K562 (cell line): ENCODE measurements at regions not wholly inside any gene's neighbourhood (a gene's known extent, or its start where the extent isn't known, plus 50 kb on each side); places are given as distances from the start of the nearest gene placed in this dataset.

Experiments
- ATAC-seq: fragments of 200-7000 bp; cut with Tn5 transposase; 3 replicates; pipeline ENCODE4 v1.9.1; 2020; ENCODE audit warnings: moderate library complexity
- BruUV-seq: library from RNA; stranded (reverse); fragments of 400-500 nt; replicated peaks from 2 replicates; lab custom pipeline; 2021; lab: Mats Ljungman, UMichigan
- CTCF ChIA-PET: fragments of 300-600 bp; formaldehyde crosslinking; extraction: SDS; loops from one replicate; lab custom pipeline; 2021; ENCODE audit warnings: low intra/inter-chr PET ratio; lab: Yijun Ruan, JAX
- POLR2A ChIA-PET: fragments of 300-600, 350-650 bp; sonication (Branson Sonifier 250); formaldehyde crosslinking; extraction: SDS; loops from one replicate; lab custom pipeline; 2021; ENCODE audit warnings: antibody characterized with exemption, inconsistent platforms; lab: Yijun Ruan, JAX
- DNase-seq, 4 experiments: peaks; one replicate each; pipeline versions ENCODE4 v3.0.0 to v3.0.0-alpha.2; 2011 to 2018; ENCODE audit warnings: low spot score in 3 of 4, mixed read lengths in 3 of 4; ENCODE audit errors: extremely low read depth in 1 of 4
- FAIRE-seq: peaks from 2 replicates; lab custom pipeline; 2011; peaks lifted over from hg19 to GRCh38; lab: Jason Lieb, UNC
- H2AFZ ChIP-seq: 2 replicates; pipeline ENCODE4 v1.6.0; 2011; ENCODE audit warnings: low read depth, low read length, control low read depth, inconsistent platforms
- H3K27ac ChIP-seq: fragments of 200-600 bp; 3 replicates; pipeline ENCODE4 v1.8.0; 2011; ENCODE audit warnings: low read depth, mild to moderate bottlenecking, control low read depth, inconsistent platforms, low read length, moderate library complexity, mixed read lengths; ENCODE audit errors: extremely low read depth
- H3K27me3 ChIP-seq, 2 experiments: fragments of 300-600 bp in 1 of 2; 2 replicates in 1 of 2; 3 replicates in 1 of 2; pipeline versions ENCODE4 v1.6.0 to v1.8.0; 2011; ENCODE audit warnings: inconsistent platforms in 2 of 2, low read length in 2 of 2, mild to moderate bottlenecking in 1 of 2, mixed read lengths in 1 of 2, moderate library complexity in 1 of 2; ENCODE audit not compliant: control insufficient read depth in 2 of 2, insufficient read depth in 2 of 2
- H3K36me3 ChIP-seq: fragments of 300-600 bp; 3 replicates; pipeline ENCODE4 v1.8.0; 2011; ENCODE audit warnings: mild to moderate bottlenecking, low read length, inconsistent platforms; ENCODE audit not compliant: control insufficient read depth, insufficient read depth
- H3K4me1 ChIP-seq, 2 experiments: fragments of 200-600 bp in 1 of 2; replicated peaks in 1 of 2; 2 replicates in 1 of 2; 3 replicates in 1 of 2; pipeline versions ENCODE4 v1.5.1 to v1.8.0; 2011; ENCODE audit warnings: inconsistent platforms in 2 of 2, low read length in 2 of 2, mild to moderate bottlenecking in 1 of 2, mixed read lengths in 1 of 2, moderate library complexity in 1 of 2; ENCODE audit not compliant: control insufficient read depth in 2 of 2, insufficient read depth in 2 of 2
- H3K4me2 ChIP-seq: 2 replicates; pipeline ENCODE4 v1.6.1; 2011; ENCODE audit warnings: low read length, control low read depth, inconsistent platforms, mixed read lengths; ENCODE audit not compliant: insufficient read depth
- H3K4me3 ChIP-seq: fragments of 200-600 bp; sonication (generic), shearing (Covaris generic); 2 replicates; pipeline ENCODE4 v1.5.1; 2016; ENCODE audit warnings: control low read depth, inconsistent platforms
- H3K79me2 ChIP-seq: fragments of 200-600 bp; 3 replicates; pipeline ENCODE4 v1.8.0; 2011; ENCODE audit warnings: low read length, inconsistent platforms; ENCODE audit not compliant: control insufficient read depth, insufficient read depth
- H3K9ac ChIP-seq, 2 experiments: 2 replicates each; pipeline versions ENCODE4 v1.6.0 to v1.6.1; 2011; ENCODE audit warnings: low read depth in 2 of 2, low read length in 2 of 2, control low read depth in 1 of 2, inconsistent platforms in 1 of 2, mild to moderate bottlenecking in 1 of 2, mixed read lengths in 1 of 2; ENCODE audit not compliant: insufficient read depth in 1 of 2
- H3K9me1 ChIP-seq: one replicate; pipeline ENCODE4 v1.6.0; 2011; ENCODE audit warnings: inconsistent platforms, mild to moderate bottlenecking, low read length, moderate library complexity; ENCODE audit not compliant: control insufficient read depth, insufficient read depth
- H3K9me3 ChIP-seq: replicated peaks from 2 replicates; pipeline ENCODE4 v1.5.1; 2011; ENCODE audit warnings: low read depth, low read length, inconsistent platforms; ENCODE audit not compliant: control insufficient read depth, insufficient read depth
- H4K20me1 ChIP-seq: replicated peaks from 2 replicates; pipeline ENCODE4 v1.6.1; 2011; ENCODE audit warnings: low read length, inconsistent platforms, mixed read lengths; ENCODE audit not compliant: control insufficient read depth, insufficient read depth
- ESRRB ChIP-seq: fragments of 250-450 bp; sonication (Bioruptor Pico); IDR thresholded peaks from 2 replicates; pipeline ENCODE4 v1.5.0; 2020; ENCODE audit warnings: mild to moderate bottlenecking, moderate library complexity, borderline replicate concordance
- MXI1 ChIP-seq: IDR thresholded peaks from 2 replicates; pipeline ENCODE4 v1.6.1; 2011; ENCODE audit warnings: low read depth, mild to moderate bottlenecking, improper control_type of control experiment, low read length
- NUFIP1 ChIP-seq: fragments of 450-650 bp; IDR thresholded peaks from 2 replicates; pipeline ENCODE4 v1.6.1; 2018; ENCODE audit not compliant: partially characterized antibody
- SRSF3 ChIP-seq: fragments of 200-400 bp; formaldehyde crosslinking; IDR thresholded peaks from 2 replicates; pipeline ENCODE4 v1.6.1; 2016; ENCODE audit warnings: mild to moderate bottlenecking, low read length, moderate library complexity; ENCODE audit not compliant: insufficient read depth
- TFAP4 ChIP-seq: sonication (generic); formaldehyde crosslinking; IDR thresholded peaks from 2 replicates; pipeline ENCODE4 v1.8.0; 2022; ENCODE audit warnings: missing genetic modification reagents, mild to moderate bottlenecking, moderate library complexity, borderline replicate concordance
- WGBS: fragments of 100-300 bp; shearing (Covaris generic); methylation state at CpG from one replicate; pipeline ENCODE4 v1.1.6; 2016; ENCODE audit warnings: low coverage, mixed read lengths; ENCODE audit not compliant: insufficient coverage; ENCODE audit errors: missing lambda C conversion rate; 5-methylcytosine and 5-hydroxymethylcytosine counted together
- in situ Hi-C: fragments of 300-500 bp; cut with MboI; formaldehyde crosslinking; loops from 4 replicates; pipeline ENCODE4 v1.15.0; 2018; ENCODE audit warnings: inconsistent platforms, mixed read lengths
- intact Hi-C: fragments of 100-400 bp; cut with micrococcal nuclease; formaldehyde crosslinking; loops from 2 replicates; pipeline ENCODE4 v1.14.2; 2022
- TF ChIP-seq, protein P1 (sequence below): fragments of 450-650 bp; IDR thresholded peaks from one replicate; pipeline ENCODE4 v1.6.1; 2018; ENCODE audit warnings: mild to moderate bottlenecking, moderate library complexity; ENCODE audit not compliant: partially characterized antibody
- TF ChIP-seq, protein P2 (sequence below): fragments of 450-650 bp; IDR thresholded peaks from 2 replicates; pipeline ENCODE4 v1.6.1; 2017; ENCODE audit warnings: antibody characterized with exemption, mild to moderate bottlenecking

DNA sequence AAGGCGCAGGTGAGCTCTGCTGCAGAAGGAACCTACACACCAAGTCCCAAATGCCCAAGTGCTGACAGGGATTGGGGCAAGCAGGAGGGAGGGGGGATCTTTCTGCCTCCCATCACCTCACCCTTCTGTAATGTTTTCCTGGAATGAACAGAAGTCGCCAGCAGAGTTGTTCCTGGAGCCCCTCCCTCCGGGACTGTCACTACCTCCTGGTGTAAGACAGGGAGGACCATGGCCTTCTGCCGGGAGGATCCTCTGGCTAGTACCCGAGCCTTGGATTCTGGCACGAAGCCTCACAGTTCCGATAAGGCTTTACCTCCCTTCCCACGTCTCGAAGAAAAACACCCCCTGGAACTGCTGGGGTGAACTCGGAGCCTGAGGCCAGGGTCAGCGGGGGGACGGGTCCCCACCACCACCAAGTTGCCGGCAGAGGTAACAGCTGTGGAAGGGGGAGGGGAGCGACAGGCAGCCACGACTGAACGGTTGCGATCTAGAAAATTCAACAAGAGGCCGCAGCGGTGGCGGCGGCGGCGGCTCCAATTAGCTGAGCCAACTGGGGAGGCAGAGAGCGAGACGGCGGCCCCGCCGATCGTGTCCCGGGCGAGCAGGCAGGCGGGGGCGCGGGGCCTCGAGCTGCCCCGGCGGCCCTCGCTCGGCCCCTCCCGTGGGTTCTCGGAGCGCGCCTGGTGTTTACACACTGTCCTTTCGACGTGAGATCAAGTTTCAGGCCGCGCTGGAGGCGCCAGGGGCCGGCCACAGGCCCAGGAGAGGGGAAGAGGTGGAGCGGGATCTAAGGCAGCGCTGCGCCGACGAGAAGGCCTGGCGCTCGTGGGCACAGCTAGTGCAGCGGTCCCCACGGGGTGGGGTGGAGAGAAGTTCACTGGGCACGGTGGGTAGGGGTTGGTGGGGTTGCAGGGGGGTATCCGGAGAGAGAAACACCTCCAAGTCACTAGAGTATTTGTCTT is 53.7 kb upstream of the BCOR start (continued):
- TF ChIP-seq TFAP4 (CRISPR knock-in tag): peak; percentile 85
- no peak for TF ChIP-seq NUFIP1
- TF ChIP-seq MXI1: no peak
- TF ChIP-seq ESRRB (CRISPR knock-in tag): no peak

GRCh38 chrX:40150503-40150902 is 52.7 kb upstream of the BCOR start:
- H3K4me3 ChIP-seq: no peak overlapping the region
- peak overlapping the region; percentile 49 to 79; a peak in 3 of 4 replicates for H3K9ac ChIP-seq
- H2AFZ ChIP-seq: no peak overlapping the region
- 56% methylated on average over 6 of the region's 6 CpGs for whole genome bisulfite sequencing
- TF ChIP-seq, protein P1, sequence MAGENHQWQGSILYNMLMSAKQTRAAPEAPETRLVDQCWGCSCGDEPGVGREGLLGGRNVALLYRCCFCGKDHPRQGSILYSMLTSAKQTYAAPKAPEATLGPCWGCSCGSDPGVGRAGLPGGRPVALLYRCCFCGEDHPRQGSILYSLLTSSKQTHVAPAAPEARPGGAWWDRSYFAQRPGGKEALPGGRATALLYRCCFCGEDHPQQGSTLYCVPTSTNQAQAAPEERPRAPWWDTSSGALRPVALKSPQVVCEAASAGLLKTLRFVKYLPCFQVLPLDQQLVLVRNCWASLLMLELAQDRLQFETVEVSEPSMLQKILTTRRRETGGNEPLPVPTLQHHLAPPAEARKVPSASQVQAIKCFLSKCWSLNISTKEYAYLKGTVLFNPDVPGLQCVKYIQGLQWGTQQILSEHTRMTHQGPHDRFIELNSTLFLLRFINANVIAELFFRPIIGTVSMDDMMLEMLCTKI: no peak
- TF ChIP-seq, protein P2, sequence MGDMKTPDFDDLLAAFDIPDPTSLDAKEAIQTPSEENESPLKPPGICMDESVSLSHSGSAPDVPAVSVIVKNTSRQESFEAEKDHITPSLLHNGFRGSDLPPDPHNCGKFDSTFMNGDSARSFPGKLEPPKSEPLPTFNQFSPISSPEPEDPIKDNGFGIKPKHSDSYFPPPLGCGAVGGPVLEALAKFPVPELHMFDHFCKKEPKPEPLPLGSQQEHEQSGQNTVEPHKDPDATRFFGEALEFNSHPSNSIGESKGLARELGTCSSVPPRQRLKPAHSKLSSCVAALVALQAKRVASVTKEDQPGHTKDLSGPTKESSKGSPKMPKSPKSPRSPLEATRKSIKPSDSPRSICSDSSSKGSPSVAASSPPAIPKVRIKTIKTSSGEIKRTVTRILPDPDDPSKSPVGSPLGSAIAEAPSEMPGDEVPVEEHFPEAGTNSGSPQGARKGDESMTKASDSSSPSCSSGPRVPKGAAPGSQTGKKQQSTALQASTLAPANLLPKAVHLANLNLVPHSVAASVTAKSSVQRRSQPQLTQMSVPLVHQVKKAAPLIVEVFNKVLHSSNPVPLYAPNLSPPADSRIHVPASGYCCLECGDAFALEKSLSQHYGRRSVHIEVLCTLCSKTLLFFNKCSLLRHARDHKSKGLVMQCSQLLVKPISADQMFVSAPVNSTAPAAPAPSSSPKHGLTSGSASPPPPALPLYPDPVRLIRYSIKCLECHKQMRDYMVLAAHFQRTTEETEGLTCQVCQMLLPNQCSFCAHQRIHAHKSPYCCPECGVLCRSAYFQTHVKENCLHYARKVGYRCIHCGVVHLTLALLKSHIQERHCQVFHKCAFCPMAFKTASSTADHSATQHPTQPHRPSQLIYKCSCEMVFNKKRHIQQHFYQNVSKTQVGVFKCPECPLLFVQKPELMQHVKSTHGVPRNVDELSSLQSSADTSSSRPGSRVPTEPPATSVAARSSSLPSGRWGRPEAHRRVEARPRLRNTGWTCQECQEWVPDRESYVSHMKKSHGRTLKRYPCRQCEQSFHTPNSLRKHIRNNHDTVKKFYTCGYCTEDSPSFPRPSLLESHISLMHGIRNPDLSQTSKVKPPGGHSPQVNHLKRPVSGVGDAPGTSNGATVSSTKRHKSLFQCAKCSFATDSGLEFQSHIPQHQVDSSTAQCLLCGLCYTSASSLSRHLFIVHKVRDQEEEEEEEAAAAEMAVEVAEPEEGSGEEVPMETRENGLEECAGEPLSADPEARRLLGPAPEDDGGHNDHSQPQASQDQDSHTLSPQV: peak; percentile 15; the same call in 1 of the 2 replicates
- no peak for TF ChIP-seq SRSF3
- H3K9me3 ChIP-seq: no peaks in the 10 kb centered on the region
- no peaks in the 10 kb centered on the region for H4K20me1 ChIP-seq
- intact Hi-C loops (no loop called here), in situ Hi-C loops (loop anchor here (10.0 kb wide), 1 partner anchor 46 kb away; no protein-coding TSS in a partner anchor)
- BruUV-seq: no TSS peak
- H3K4me2 ChIP-seq: peak overlapping the region; percentile 76; the same call in 1 of the 2 replicates
- H3K27ac ChIP-seq: peak overlapping the region; percentile 97
- ChIA-PET CTCF (no interaction called here), POLR2A (interaction anchor here (1.0 to 3.5 kb wide), 7 partner anchors 8 to 59 kb away, joined by 3 to 13 read pairs (median 5); partner anchors contain the start of gene BCOR)
- peaks cover 46 to 92% of the 10 kb centered on the region in 2 experiments for H3K4me1 ChIP-seq
- peak; percentile 54 for FAIRE-seq
- peaks cover 62% of the 10 kb centered on the region for H3K79me2 ChIP-seq
- H3K9me1 ChIP-seq: no peaks in the 10 kb centered on the region
- DNase-seq: no peak
- no peak for ATAC-seq
- H3K36me3 ChIP-seq: no peaks in the 10 kb centered on the region
- H3K27me3 ChIP-seq: no peaks in the 10 kb centered on the region
